RWPE1 (cell line): ENCODE measurements at regions not wholly inside any gene's neighbourhood (a gene's known extent, or its start where the extent isn't known, plus 50 kb on each side); places are given as distances from the start of the nearest gene placed in this dataset.

ENCODE experiments used
- CTCF ChIA-PET: fragments of 350-600 bp; sonication (Branson Sonifier 250); formaldehyde crosslinking; extraction: SDS; loops from one replicate; lab custom pipeline; 2021; lab: Yijun Ruan, JAX
- POLR2A ChIA-PET: fragments of 400-600 bp; formaldehyde crosslinking; extraction: SDS; loops from one replicate; lab custom pipeline; 2020; ENCODE audit warnings: antibody characterized with exemption; ENCODE audit not compliant: low non-redundant PET; lab: Yijun Ruan, JAX
- DNase-seq: peaks from one replicate; pipeline ENCODE4 v3.0.0; 2012; ENCODE audit warnings: low spot score
- H3K27ac ChIP-seq: fragments of 450-650 bp; 2 replicates; pipeline ENCODE4 v1.5.1; 2017
- CTCF ChIP-seq: fragments of 450-650 bp; conservative IDR thresholded peaks from 2 replicates; pipeline ENCODE4 v1.5.1; 2017; ENCODE audit warnings: low read depth, mild to moderate bottlenecking

DNA sequence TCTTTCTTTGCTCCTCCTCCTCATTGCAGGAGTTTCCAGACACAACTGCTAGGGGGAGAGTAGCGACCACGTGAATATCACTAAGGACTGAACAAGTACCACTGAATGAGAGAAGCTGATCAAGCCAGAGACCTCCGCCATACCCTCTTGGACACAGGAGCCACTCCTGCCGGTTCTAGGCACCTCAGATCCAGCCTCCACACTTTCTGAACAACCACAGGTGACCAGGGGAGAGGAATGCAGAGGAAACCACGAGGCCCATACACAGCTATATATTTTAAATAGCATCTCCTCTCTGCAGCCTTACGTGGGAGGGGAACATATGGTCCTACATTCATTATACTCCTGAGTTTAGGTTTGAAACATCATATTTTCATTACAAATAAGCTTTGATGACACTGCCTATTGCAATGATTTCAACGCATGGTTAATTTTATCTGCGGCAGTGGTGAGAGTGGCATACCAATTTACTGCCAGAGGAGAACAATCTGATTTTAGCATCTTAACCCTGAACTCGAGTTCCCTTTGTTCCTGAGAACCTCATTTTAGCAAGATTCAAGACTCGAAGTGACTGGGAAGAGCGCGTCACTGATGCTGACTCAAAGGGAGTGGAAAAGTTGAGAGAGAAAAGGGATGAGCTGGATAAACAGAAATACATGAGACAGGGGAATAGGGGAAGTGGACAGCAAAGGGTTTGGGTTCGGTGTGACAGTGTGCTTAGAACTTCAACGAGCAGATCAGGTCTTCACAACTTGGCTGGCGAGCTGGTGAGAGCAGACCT is 231.7 kb upstream of the PPARGC1A start:
- TF ChIP-seq CTCF, result no peak
- no peak for DNase-seq
- ChIA-PET CTCF (no interaction called here), POLR2A (no interaction called here)
- H3K27ac ChIP-seq, result no peak overlapping the region

- no peak overlapping the region for H3K27ac ChIP-seq
These were observed 228.1 kb upstream of the PPARGC1A start for GRCh38 chr4:24117975-24118374.

GRCh38 chr4:24116107-24116506 is 226.3 kb upstream of the PPARGC1A start:
- no peak overlapping the region for H3K27ac ChIP-seq
- ChIA-PET CTCF (interaction anchor here (0.6 kb wide), 1 partner anchor 23 kb away, joined by 3 read pairs; no protein-coding TSS in a partner anchor), POLR2A (no interaction called here)
- no peak for TF ChIP-seq CTCF
- no peak for DNase-seq

More at GRCh38 chr4:24117975-24118374, 228.1 kb upstream of the PPARGC1A start:
- DNase-seq, result no peak
- no peak for TF ChIP-seq CTCF
- POLR2A ChIA-PET, result no interaction called here
- CTCF ChIA-PET, result interaction anchor here (0.6 kb wide), 1 partner anchor 513 kb away, joined by 3 read pairs; no protein-coding TSS in a partner anchor

DNA sequence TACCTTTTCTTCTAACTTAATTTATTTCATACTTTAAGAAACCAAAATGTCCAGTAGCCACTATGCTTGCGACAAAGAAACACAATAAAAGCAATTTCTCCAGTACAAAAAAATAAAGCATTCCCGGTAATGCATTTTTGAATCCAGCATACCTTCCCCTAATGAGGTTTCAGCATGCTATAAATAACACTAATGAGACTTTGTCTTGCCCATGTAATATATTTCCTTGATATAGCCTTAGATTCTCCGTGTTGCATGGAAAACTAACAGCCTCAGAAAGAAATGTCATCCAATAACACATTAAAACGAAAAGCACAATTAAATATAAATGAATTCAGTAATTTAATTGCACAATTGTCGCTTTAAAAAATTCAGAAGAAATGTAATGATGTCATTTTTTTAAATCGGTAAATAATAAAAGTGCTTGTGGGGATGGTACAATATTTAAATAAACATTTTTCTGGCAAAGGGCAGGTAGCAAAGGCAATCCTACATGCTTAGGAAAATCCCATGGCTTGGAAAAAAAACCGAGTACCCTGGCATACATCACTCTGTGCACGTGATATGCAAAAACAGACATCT is 225.2 kb upstream of the PPARGC1A start:
- TF ChIP-seq CTCF, result no peak
- H3K27ac ChIP-seq, result no peak overlapping the region
- DNase-seq, result no peak
- CTCF ChIA-PET, result no interaction called here
- POLR2A ChIA-PET, result no interaction called here

- no peak for TF ChIP-seq CTCF
- no peak overlapping the region for H3K27ac ChIP-seq
- DNase-seq, result no peak
- POLR2A ChIA-PET, result no interaction called here
- CTCF ChIA-PET, result no interaction called here
These were observed 224.6 kb upstream of the PPARGC1A start for GRCh38 chr4:24114444-24114843.

- ChIA-PET CTCF (no interaction called here), POLR2A (no interaction called here)
- TF ChIP-seq CTCF, result no peak
- DNase-seq, result no peak
- no peak overlapping the region for H3K27ac ChIP-seq
These were observed 222.6 kb upstream of the PPARGC1A start for GRCh38 chr4:24112466-24112865.
